OCI-LY1 (cell line): ENCODE measurements at regions not wholly inside any gene's neighbourhood (a gene's known extent, or its start where the extent isn't known, plus 50 kb on each side); places are given as distances from the start of the nearest gene placed in this dataset.

ENCODE experiments used
- H2AFZ ChIP-seq: fragments of 200-600 bp; sonication (generic), shearing (Covaris generic); 2 replicates; pipeline ENCODE4 v1.6.0; 2014; ENCODE audit warnings: antibody characterized with exemption, mild to moderate bottlenecking, low read length
- H3F3A ChIP-seq: fragments of 200-600 bp; sonication (generic), shearing (Covaris generic); 2 replicates; pipeline ENCODE4 v1.6.0; 2014; ENCODE audit warnings: mild to moderate bottlenecking, antibody characterized with exemption, low read length, moderate library complexity; ENCODE audit not compliant: insufficient read depth
- H3K27ac ChIP-seq: fragments of 200-600 bp; sonication (generic); 2 replicates; pipeline ENCODE4 v1.5.1; 2014; ENCODE audit warnings: low read length, mixed run types, mild to moderate bottlenecking, low read depth; ENCODE audit not compliant: poor library complexity, severe bottlenecking
- H3K27me3 ChIP-seq: fragments of 200-600 bp; sonication (generic); 2 replicates; pipeline ENCODE4 v1.6.0; 2014; ENCODE audit warnings: antibody characterized with exemption, mild to moderate bottlenecking, low read length, moderate library complexity; ENCODE audit not compliant: insufficient read depth
- H3K36me3 ChIP-seq: fragments of 200-600 bp; sonication (generic); 2 replicates; pipeline ENCODE4 v1.6.1; 2014; ENCODE audit warnings: mild to moderate bottlenecking, antibody characterized with exemption, low read length, moderate library complexity, mixed read lengths; ENCODE audit not compliant: insufficient read depth
- H3K4me1 ChIP-seq: fragments of 200-600 bp; sonication (generic); 2 replicates; pipeline ENCODE4 v1.5.1; 2014; ENCODE audit warnings: mild to moderate bottlenecking, low read length, moderate library complexity; ENCODE audit not compliant: insufficient read depth, severe bottlenecking
- H3K4me2 ChIP-seq: fragments of 200-600 bp; sonication (generic), shearing (Covaris generic); 2 replicates; pipeline ENCODE4 v1.6.1; 2014; ENCODE audit warnings: low read length
- H3K4me3 ChIP-seq: fragments of 200-600 bp; sonication (generic); 2 replicates; pipeline ENCODE4 v1.5.1; 2014; ENCODE audit warnings: low read length, low read depth, mild to moderate bottlenecking, mixed read lengths; ENCODE audit not compliant: poor library complexity, severe bottlenecking
- H3K79me2 ChIP-seq: fragments of 200-600 bp; shearing (Covaris generic); 2 replicates; pipeline ENCODE4 v1.6.1; 2016; ENCODE audit warnings: mixed run types, low read length, mixed read lengths; ENCODE audit not compliant: insufficient read depth
- H3K9ac ChIP-seq: fragments of 200-600 bp; sonication (generic), shearing (Covaris generic); 2 replicates; pipeline ENCODE4 v1.6.1; 2014; ENCODE audit warnings: mild to moderate bottlenecking, low read length, mixed read lengths
- H3K9me2 ChIP-seq: fragments of 200-600 bp; sonication (generic), shearing (Covaris generic); 2 replicates; pipeline ENCODE4 v1.6.1; 2014; ENCODE audit warnings: low read depth, mild to moderate bottlenecking, low read length, mixed read lengths
- H3K9me3 ChIP-seq: fragments of 200-600 bp; shearing (Covaris generic); 2 replicates; pipeline ENCODE4 v1.6.1; 2014; ENCODE audit warnings: low read length, mixed read lengths
- H4K20me1 ChIP-seq: fragments of 200-600 bp; sonication (generic), shearing (Covaris generic); 2 replicates; pipeline ENCODE4 v1.6.0; 2016; ENCODE audit warnings: mild to moderate bottlenecking, low read length; ENCODE audit not compliant: insufficient read depth
- EZH2 ChIP-seq: fragments of 200-600 bp; sonication (generic), shearing (Covaris generic); IDR thresholded peaks from 2 replicates; pipeline ENCODE4 v1.8.0; 2017; ENCODE audit warnings: borderline replicate concordance, mixed run types, mild to moderate bottlenecking, antibody characterized with exemption, low read length, moderate library complexity, mixed read lengths
- TF ChIP-seq, protein P1 (sequence below): fragments of 200-600 bp; sonication (generic), shearing (Covaris generic); IDR thresholded peaks from 2 replicates; pipeline ENCODE4 v1.5.1; 2017; ENCODE audit warnings: mild to moderate bottlenecking, antibody characterized with exemption, low read length, moderate library complexity, mixed read lengths

DNA sequence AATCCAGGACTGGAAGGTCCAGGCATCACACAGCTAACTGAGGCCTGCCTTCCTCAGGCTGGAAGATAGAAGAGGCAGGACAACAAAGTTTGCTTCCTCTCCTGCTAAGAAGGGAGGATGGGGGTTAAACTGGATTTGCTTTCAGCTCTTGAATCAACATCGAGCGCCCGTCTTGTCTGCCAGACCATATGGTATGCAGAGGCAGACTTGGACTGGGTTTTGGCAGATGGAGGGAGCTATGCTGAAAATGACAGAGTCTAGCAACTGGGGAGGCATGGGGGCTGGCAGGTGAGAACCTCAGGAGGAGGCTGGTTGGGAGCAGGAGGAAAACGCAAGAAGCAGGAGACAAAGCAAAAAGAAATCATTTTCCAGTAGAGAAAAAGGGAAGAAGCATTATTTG is 289.5 kb upstream of the IL12B start:
- TF ChIP-seq EZH2 = no peak
- TF ChIP-seq, protein P1, sequence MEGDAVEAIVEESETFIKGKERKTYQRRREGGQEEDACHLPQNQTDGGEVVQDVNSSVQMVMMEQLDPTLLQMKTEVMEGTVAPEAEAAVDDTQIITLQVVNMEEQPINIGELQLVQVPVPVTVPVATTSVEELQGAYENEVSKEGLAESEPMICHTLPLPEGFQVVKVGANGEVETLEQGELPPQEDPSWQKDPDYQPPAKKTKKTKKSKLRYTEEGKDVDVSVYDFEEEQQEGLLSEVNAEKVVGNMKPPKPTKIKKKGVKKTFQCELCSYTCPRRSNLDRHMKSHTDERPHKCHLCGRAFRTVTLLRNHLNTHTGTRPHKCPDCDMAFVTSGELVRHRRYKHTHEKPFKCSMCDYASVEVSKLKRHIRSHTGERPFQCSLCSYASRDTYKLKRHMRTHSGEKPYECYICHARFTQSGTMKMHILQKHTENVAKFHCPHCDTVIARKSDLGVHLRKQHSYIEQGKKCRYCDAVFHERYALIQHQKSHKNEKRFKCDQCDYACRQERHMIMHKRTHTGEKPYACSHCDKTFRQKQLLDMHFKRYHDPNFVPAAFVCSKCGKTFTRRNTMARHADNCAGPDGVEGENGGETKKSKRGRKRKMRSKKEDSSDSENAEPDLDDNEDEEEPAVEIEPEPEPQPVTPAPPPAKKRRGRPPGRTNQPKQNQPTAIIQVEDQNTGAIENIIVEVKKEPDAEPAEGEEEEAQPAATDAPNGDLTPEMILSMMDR = no peak
- H3K79me2 ChIP-seq = no peaks in the 10 kb centered on the region
- no peaks in the 10 kb centered on the region for H3K27me3 ChIP-seq
- no peak overlapping the region for H3K27ac ChIP-seq
- H3K4me3 ChIP-seq = no peak overlapping the region
- H3K4me1 ChIP-seq = no peaks in the 10 kb centered on the region
- H3K9me3 ChIP-seq = no peaks in the 10 kb centered on the region
- H4K20me1 ChIP-seq = no peaks in the 10 kb centered on the region
- no peaks in the 10 kb centered on the region for H3K9me2 ChIP-seq
- H3F3A ChIP-seq = no peaks in the 10 kb centered on the region
- no peak overlapping the region for H2AFZ ChIP-seq
- no peak overlapping the region for H3K9ac ChIP-seq
- H3K36me3 ChIP-seq = no peaks in the 10 kb centered on the region
- H3K4me2 ChIP-seq = no peak overlapping the region

GRCh38 chr5:159620853-159621540 is 290.7 kb upstream of the IL12B start:
- Histone ChIP-seq H2AFZ (no peak overlapping the region), H3K9me2 (no peaks in the 10 kb centered on the region), H3F3A (no peaks in the 10 kb centered on the region), H3K36me3 (no peaks in the 10 kb centered on the region), H3K4me1 (no peaks in the 10 kb centered on the region), H3K79me2 (no peaks in the 10 kb centered on the region), H3K9me3 (no peaks in the 10 kb centered on the region), H3K27me3 (no peaks in the 10 kb centered on the region), H3K4me3 (no peak overlapping the region), H3K9ac (no peak overlapping the region), H3K4me2 (no peak overlapping the region), H4K20me1 (no peaks in the 10 kb centered on the region), H3K27ac (no peak overlapping the region)
- TF ChIP-seq, protein P1 = no peak
- TF ChIP-seq EZH2 = no peak

GRCh38 chr5:159628703-159629102 is 287.6 kb upstream of the ADRA1B start:
- H3K9me2 ChIP-seq = no peaks in the 10 kb centered on the region
- H3K27ac ChIP-seq = no peak overlapping the region
- no peaks in the 10 kb centered on the region for H4K20me1 ChIP-seq
- H3K9me3 ChIP-seq = no peaks in the 10 kb centered on the region
- H3K4me3 ChIP-seq = no peak overlapping the region
- H3K79me2 ChIP-seq = no peaks in the 10 kb centered on the region
- TF ChIP-seq EZH2 = no peak
- TF ChIP-seq, protein P1 = no peak
- H3K36me3 ChIP-seq = no peaks in the 10 kb centered on the region
- no peak overlapping the region for H3K4me2 ChIP-seq
- no peaks in the 10 kb centered on the region for H3F3A ChIP-seq
- H3K4me1 ChIP-seq = no peaks in the 10 kb centered on the region
- no peak overlapping the region for H2AFZ ChIP-seq
- H3K9ac ChIP-seq = no peak overlapping the region
- 0 out of 2 replicates have a peak, but pooled peaks cover 3% of the 10 kb centered on the region for H3K27me3 ChIP-seq
